ENCODE measurements at regions not wholly inside any gene's neighbourhood (a gene's known extent, or its start where the extent isn't known, plus 50 kb on each side); places are given as distances from the start of the nearest gene placed in this dataset.

DNA sequence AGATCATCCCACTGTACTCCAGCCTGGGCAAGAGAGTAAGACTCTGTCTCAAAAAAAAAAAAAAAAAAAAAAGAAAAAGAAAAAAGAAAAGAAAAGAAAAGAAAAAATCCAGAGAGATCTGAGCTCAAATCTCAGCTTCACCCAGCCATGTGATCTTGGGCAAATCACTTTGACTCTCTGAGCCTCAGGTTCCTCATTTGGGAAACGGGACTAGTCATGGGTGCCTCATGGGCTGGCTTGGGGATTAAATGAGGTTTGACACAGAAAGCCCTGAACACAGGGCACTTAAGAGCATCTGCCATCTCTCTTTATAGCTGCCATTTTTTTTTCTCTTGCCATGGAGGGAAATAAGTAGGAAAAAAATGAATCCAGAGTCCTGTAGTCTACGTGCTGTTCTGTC, 86.2 kb upstream of the MYL2 start:
- H3K36me3 ChIP-seq (ENCODE audit: control insufficient read depth in 1 of 2, insufficient read depth in 2 of 2, low read length in 2 of 2): no peaks in the 10 kb centered on the region
- no peak overlapping the region for H3K9ac ChIP-seq (ENCODE audit: low read length)
- H2BK120ac ChIP-seq (ENCODE audit: insufficient read depth, low read length, poor library complexity): no peak overlapping the region
- H3K18ac ChIP-seq (ENCODE audit: low read length): no peak overlapping the region
- no peak overlapping the region for H2AFZ ChIP-seq (ENCODE audit: insufficient read depth, low read length, poor library complexity)
- H2AK5ac ChIP-seq (ENCODE audit: low read length): no peak overlapping the region
- H3K4me1 ChIP-seq (ENCODE audit: control insufficient read depth in 1 of 2, insufficient read depth in 2 of 2, low read length in 2 of 2): no peaks in the 10 kb centered on the region
- no peak overlapping the region for H3K4me3 ChIP-seq (ENCODE audit: low read depth, low read length)
- no peak overlapping the region for H3K27ac ChIP-seq (ENCODE audit: low read depth, low read length)
- no peak overlapping the region for H3K4ac ChIP-seq (ENCODE audit: low read depth, low read length)
- WGBS (ENCODE audit: extremely low coverage, insufficient coverage, insufficient read length): no CpG with 5 or more reads among the region's 2 CpGs
- H4K12ac ChIP-seq (ENCODE audit: low read depth, low read length): no peak overlapping the region
- H3K79me2 ChIP-seq (ENCODE audit: control insufficient read depth, insufficient read depth, low read length, poor library complexity): no peaks in the 10 kb centered on the region
- H2BK5ac ChIP-seq (ENCODE audit: low read depth, low read length, poor library complexity): no peak overlapping the region
- H3K4me2 ChIP-seq (ENCODE audit: low read length): no peak overlapping the region
- no peak overlapping the region for H3K23ac ChIP-seq (ENCODE audit: low read length)
- no peaks in the 10 kb centered on the region for H3K27me3 ChIP-seq (ENCODE audit: insufficient read depth, low read length)
- no peak overlapping the region for H2BK12ac ChIP-seq (ENCODE audit: low read length)
- H4K8ac ChIP-seq (ENCODE audit: low read depth, low read length): no peak overlapping the region
- H3K14ac ChIP-seq (ENCODE audit: low read length): no peak overlapping the region
- DNase-seq: no peak
- no peaks in the 10 kb centered on the region for H3K79me1 ChIP-seq (ENCODE audit: low read length)
- peaks cover 4% of the 10 kb centered on the region for H3K9me3 ChIP-seq (ENCODE audit: insufficient read depth, low read depth, low read length)
- H4K91ac ChIP-seq (ENCODE audit: low read depth, low read length): no peak overlapping the region

DNA sequence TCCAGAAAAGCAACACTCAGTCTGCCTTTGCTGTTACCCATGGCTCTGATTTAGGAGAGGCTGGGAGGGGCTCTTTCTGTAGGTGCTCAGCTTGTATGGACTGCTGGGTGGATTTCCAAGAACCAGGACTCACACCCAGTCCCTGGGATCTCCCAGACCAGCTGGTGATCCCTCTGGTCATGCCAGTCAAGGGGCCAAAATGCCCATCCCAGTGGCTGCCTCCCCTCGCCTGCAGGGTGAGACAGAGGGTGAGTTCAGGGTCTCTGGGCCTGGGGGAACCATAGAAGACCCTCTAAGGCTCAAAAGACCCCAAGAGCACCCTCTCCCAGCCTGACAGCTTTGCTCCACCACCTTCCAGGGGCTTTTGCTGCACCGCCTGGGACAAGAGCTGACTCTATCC, 78.6 kb upstream of the MYL2 start:
- WGBS (ENCODE audit: extremely low coverage, insufficient coverage, insufficient read length): no CpG with 5 or more reads among the region's 2 CpGs
- Histone ChIP-seq H4K8ac (ENCODE audit: low read depth, low read length) (no peak overlapping the region), H3K4ac (ENCODE audit: low read depth, low read length) (no peak overlapping the region), H2BK5ac (ENCODE audit: low read depth, low read length, poor library complexity) (no peak overlapping the region), H4K12ac (ENCODE audit: low read depth, low read length) (no peak overlapping the region), H3K9me3 (ENCODE audit: insufficient read depth, low read depth, low read length) (peaks cover 14% of the 10 kb centered on the region), H3K36me3 (ENCODE audit: control insufficient read depth in 1 of 2, insufficient read depth in 2 of 2, low read length in 2 of 2) (no peaks in the 10 kb centered on the region), H3K79me1 (ENCODE audit: low read length) (no peaks in the 10 kb centered on the region), H2BK120ac (ENCODE audit: insufficient read depth, low read length, poor library complexity) (no peak overlapping the region), H3K9ac (ENCODE audit: low read length) (no peak overlapping the region), H3K27ac (ENCODE audit: low read depth, low read length) (no peak overlapping the region), H3K18ac (ENCODE audit: low read length) (no peak overlapping the region), H3K23ac (ENCODE audit: low read length) (no peak overlapping the region), H3K27me3 (ENCODE audit: insufficient read depth, low read length) (no peaks in the 10 kb centered on the region), H3K4me2 (ENCODE audit: low read length) (no peak overlapping the region), H2BK12ac (ENCODE audit: low read length) (no peak overlapping the region), H3K4me1 (ENCODE audit: control insufficient read depth in 1 of 2, insufficient read depth in 2 of 2, low read length in 2 of 2) (no peaks in the 10 kb centered on the region), H4K91ac (ENCODE audit: low read depth, low read length) (no peak overlapping the region), H3K79me2 (ENCODE audit: control insufficient read depth, insufficient read depth, low read length, poor library complexity) (no peaks in the 10 kb centered on the region), H3K4me3 (ENCODE audit: low read depth, low read length) (no peak overlapping the region), H2AK5ac (ENCODE audit: low read length) (no peak overlapping the region), H3K14ac (ENCODE audit: low read length) (no peak overlapping the region), H2AFZ (ENCODE audit: insufficient read depth, low read length, poor library complexity) (no peak overlapping the region)
- DNase-seq: no peak

GRCh38 chr12:110998165-110998564, 77.8 kb upstream of the MYL2 start:
- Histone ChIP-seq H4K8ac (ENCODE audit: low read depth, low read length) (no peak overlapping the region), H3K18ac (ENCODE audit: low read length) (no peak overlapping the region), H3K4me2 (ENCODE audit: low read length) (no peak overlapping the region), H3K79me1 (ENCODE audit: low read length) (no peaks in the 10 kb centered on the region), H2BK5ac (ENCODE audit: low read depth, low read length, poor library complexity) (no peak overlapping the region), H3K27ac (ENCODE audit: low read depth, low read length) (no peak overlapping the region), H2BK12ac (ENCODE audit: low read length) (no peak overlapping the region), H4K91ac (ENCODE audit: low read depth, low read length) (no peak overlapping the region), H2AK5ac (ENCODE audit: low read length) (no peak overlapping the region), H3K27me3 (ENCODE audit: insufficient read depth, low read length) (no peaks in the 10 kb centered on the region), H3K4ac (ENCODE audit: low read depth, low read length) (no peak overlapping the region), H3K79me2 (ENCODE audit: control insufficient read depth, insufficient read depth, low read length, poor library complexity) (no peaks in the 10 kb centered on the region), H3K4me1 (ENCODE audit: control insufficient read depth in 1 of 2, insufficient read depth in 2 of 2, low read length in 2 of 2) (peaks cover 3 to 4% of the 10 kb centered on the region in 2 experiments), H3K9ac (ENCODE audit: low read length) (no peak overlapping the region), H2AFZ (ENCODE audit: insufficient read depth, low read length, poor library complexity) (no peak overlapping the region), H2BK120ac (ENCODE audit: insufficient read depth, low read length, poor library complexity) (no peak overlapping the region), H3K23ac (ENCODE audit: low read length) (no peak overlapping the region), H3K14ac (ENCODE audit: low read length) (no peak overlapping the region), H3K4me3 (ENCODE audit: low read depth, low read length) (no peak overlapping the region), H3K9me3 (ENCODE audit: insufficient read depth, low read depth, low read length) (peaks cover 17% of the 10 kb centered on the region), H4K12ac (ENCODE audit: low read depth, low read length) (no peak overlapping the region), H3K36me3 (ENCODE audit: control insufficient read depth in 1 of 2, insufficient read depth in 2 of 2, low read length in 2 of 2) (no peaks in the 10 kb centered on the region)
- no CpG with 5 or more reads among the region's 3 CpGs for WGBS (ENCODE audit: extremely low coverage, insufficient coverage, insufficient read length)
- DNase-seq: no peak

- Histone ChIP-seq H3K27ac (ENCODE audit: low read depth, low read length) (no peak overlapping the region), H4K8ac (ENCODE audit: low read depth, low read length) (no peak overlapping the region), H4K91ac (ENCODE audit: low read depth, low read length) (no peak overlapping the region), H3K4me2 (ENCODE audit: low read length) (no peak overlapping the region), H3K79me2 (ENCODE audit: control insufficient read depth, insufficient read depth, low read length, poor library complexity) (no peaks in the 10 kb centered on the region), H2AK5ac (ENCODE audit: low read length) (no peak overlapping the region), H3K9me3 (ENCODE audit: insufficient read depth, low read depth, low read length) (peaks cover 17% of the 10 kb centered on the region), H3K14ac (ENCODE audit: low read length) (no peak overlapping the region), H4K12ac (ENCODE audit: low read depth, low read length) (no peak overlapping the region), H2BK12ac (ENCODE audit: low read length) (no peak overlapping the region), H3K4me1 (ENCODE audit: control insufficient read depth in 1 of 2, insufficient read depth in 2 of 2, low read length in 2 of 2) (peaks cover 4 to 12% of the 10 kb centered on the region in 2 experiments), H3K9ac (ENCODE audit: low read length) (no peak overlapping the region), H3K36me3 (ENCODE audit: control insufficient read depth in 1 of 2, insufficient read depth in 2 of 2, low read length in 2 of 2) (no peaks in the 10 kb centered on the region), H3K4me3 (ENCODE audit: low read depth, low read length) (no peak overlapping the region), H3K23ac (ENCODE audit: low read length) (no peak overlapping the region), H2BK120ac (ENCODE audit: insufficient read depth, low read length, poor library complexity) (no peak overlapping the region), H3K79me1 (ENCODE audit: low read length) (no peaks in the 10 kb centered on the region), H2BK5ac (ENCODE audit: low read depth, low read length, poor library complexity) (no peak overlapping the region), H3K18ac (ENCODE audit: low read length) (no peak overlapping the region), H3K4ac (ENCODE audit: low read depth, low read length) (no peak overlapping the region), H3K27me3 (ENCODE audit: insufficient read depth, low read length) (no peaks in the 10 kb centered on the region), H2AFZ (ENCODE audit: insufficient read depth, low read length, poor library complexity) (no peak overlapping the region)
- DNase-seq: no peak
- no CpG with 5 or more reads among the region's 5 CpGs for WGBS (ENCODE audit: extremely low coverage, insufficient coverage, insufficient read length)
Measured at GRCh38 chr12:110996415-110996814, 76.0 kb upstream of the MYL2 start.
